ENCODE measurements at regions not wholly inside any gene's neighbourhood (a gene's known extent, or its start where the extent isn't known, plus 50 kb on each side); places are given as distances from the start of the nearest gene placed in this dataset.

GRCh38 chr17:14792746-14793145, 472.4 kb downstream of the PMP22 start:
- Histone ChIP-seq H2BK120ac (replicated peaks; ENCODE audit: low read depth, low read length) (no peak overlapping the region), H3K4ac (replicated peaks; ENCODE audit: insufficient read length, low read depth, low read length) (no peak overlapping the region), H4K8ac (ENCODE audit: extremely low read depth, insufficient read depth, low read length) (no peak overlapping the region), H2BK20ac (ENCODE audit: low read length) (no peak overlapping the region), H3K23me2 (ENCODE audit: low read depth, low read length) (no peaks in the 10 kb centered on the region), H4K91ac (replicated peaks; ENCODE audit: insufficient read length, low read length) (no peak overlapping the region), H3K27ac (ENCODE audit: low read depth, low read length) (no peak overlapping the region), H4K5ac (ENCODE audit: insufficient read length, low read depth, low read length) (no peak overlapping the region), H3K9ac (replicated peaks in 1 of 4; ENCODE audit: extremely low read depth in 1 of 4, low read depth in 3 of 4, low read length in 3 of 4) (no peak overlapping the region), H3K79me1 (ENCODE audit: low read depth, low read length) (no peaks in the 10 kb centered on the region), H3K4me2 (ENCODE audit: insufficient read depth in 1 of 2, low read depth in 2 of 2, low read length in 2 of 2) (no peak overlapping the region), H3K23ac (ENCODE audit: insufficient read length) (no peak overlapping the region), H2AFZ (ENCODE audit: low read length) (no peak overlapping the region), H3K4me1 (replicated peaks in 1 of 4; ENCODE audit: control insufficient read depth in 3 of 4, insufficient read depth in 4 of 4, low read length in 3 of 4) (no peaks in the 10 kb centered on the region), H3K14ac (ENCODE audit: insufficient read length) (no peak overlapping the region), H3K9me3 (ENCODE audit: insufficient read depth in 2 of 2, low read depth in 1 of 2, low read length in 1 of 2) (no peaks in the 10 kb centered on the region), H3K36me3 (ENCODE audit: control insufficient read depth in 2 of 4, insufficient read depth in 4 of 4, low read length in 3 of 4) (no peaks in the 10 kb centered on the region), H3K4me3 (ENCODE audit: extremely low read depth in 1 of 4, insufficient read depth in 2 of 4, low read depth in 3 of 4, low read length in 4 of 4) (no peak overlapping the region), H2BK5ac (ENCODE audit: low read depth, low read length) (no peak overlapping the region), H3K56ac (replicated peaks; ENCODE audit: insufficient read length, low read depth, low read length) (no peak overlapping the region), H3K18ac (ENCODE audit: extremely low read depth, low read length) (no peak overlapping the region), H3K27me3 (replicated peaks in 1 of 4; ENCODE audit: control insufficient read depth in 3 of 4, extremely low read depth in 1 of 4, insufficient read depth in 3 of 4, low read length in 3 of 4) (no peaks in the 10 kb centered on the region), H2AK5ac (ENCODE audit: low read depth, low read length) (no peak overlapping the region), H3K79me2 (ENCODE audit: control insufficient read depth in 1 of 2, insufficient read depth in 2 of 2, low read length in 2 of 2) (no peaks in the 10 kb centered on the region), H4K20me1 (replicated peaks in 1 of 2; ENCODE audit: control insufficient read depth in 1 of 2, insufficient read depth in 2 of 2, low read length in 2 of 2) (no peaks in the 10 kb centered on the region), H2BK12ac (ENCODE audit: low read depth, low read length) (no peak overlapping the region), H2BK15ac (ENCODE audit: low read length) (no peak overlapping the region)
- ChIA-PET CTCF (ENCODE audit: partially characterized antibody) (interaction anchor here (0.8 kb wide), 1 partner anchor 21 kb away, joined by 6 read pairs; no protein-coding TSS in a partner anchor), POLR2A (ENCODE audit: partially characterized antibody) (no interaction called here)
- WGBS, 2 experiments (ENCODE audit: extremely low coverage in 1 of 2, insufficient coverage in 1 of 2, insufficient read length in 1 of 2, insufficient replicate concordance in 2 of 2, low coverage in 1 of 2, low lambda C conversion rate in 2 of 2, missing lambda C conversion rate in 1 of 2): 91% methylated on average over 10 of the region's 10 CpGs; no CpG with 5 or more reads in 1 of the 2 experiments
- no peak for FAIRE-seq
- no peak for DNase-seq (ENCODE audit: low read depth in 1 of 2, low spot score in 2 of 2)
- TF ChIP-seq SP1 (IDR thresholded peaks at IDR 0.05; ENCODE audit: low read depth, low read length) (no peak), SIN3A (conservative IDR thresholded peaks at IDR 0.05 in 1 of 2, IDR thresholded peaks at IDR 0.05 in 1 of 2; ENCODE audit: low read depth in 1 of 2, low read length in 2 of 2) (no peak), CREB1 (IDR thresholded peaks at IDR 0.05) (no peak), GABPA (IDR thresholded peaks at IDR 0.05; ENCODE audit: borderline replicate concordance, insufficient read depth, low read length) (no peak), BCL11A (IDR thresholded peaks at IDR 0.05; ENCODE audit: low read depth in 2 of 2, low read length in 2 of 2) (no peak), HDAC6 (IDR thresholded peaks at IDR 0.05; ENCODE audit: low read depth, low read length) (no peak)

Measured in H1 (cell line).